GM12865 (cell line): ENCODE measurements at regions not wholly inside any gene's neighbourhood (a gene's known extent, or its start where the extent isn't known, plus 50 kb on each side); places are given as distances from the start of the nearest gene placed in this dataset.

ENCODE experiments used
- DNase-seq: peaks from one replicate; pipeline ENCODE4 v3.0.0; 2010; ENCODE audit warnings: low read depth
- H3K4me3 ChIP-seq: 2 replicates; pipeline ENCODE4 v1.5.1; 2011; ENCODE audit warnings: mild to moderate bottlenecking, low read depth, low read length, control low read depth
- CTCF ChIP-seq: IDR thresholded peaks from 2 replicates; pipeline ENCODE4 v1.5.1; 2011; ENCODE audit warnings: low read length, control low read depth, low read depth, inconsistent platforms; ENCODE audit not compliant: insufficient read depth; ENCODE audit errors: missing control alignments

- no peak for DNase-seq
- TF ChIP-seq CTCF: no peak
- H3K4me3 ChIP-seq: no peak overlapping the region
Measured at GRCh38 chr3:74812756-74813155, 198.3 kb upstream of the CNTN3 start.

GRCh38 chr3:74808506-74809275, 194.2 kb upstream of the CNTN3 start:
- TF ChIP-seq CTCF: no peak
- no peak overlapping the region for H3K4me3 ChIP-seq
- DNase-seq: no peak

GRCh38 chr3:74801924-74802323, 187.5 kb upstream of the CNTN3 start:
- no peak for TF ChIP-seq CTCF
- H3K4me3 ChIP-seq: no peak overlapping the region
- DNase-seq: no peak

GRCh38 chr3:74789111-74789510, 174.7 kb upstream of the CNTN3 start:
- no peak overlapping the region for H3K4me3 ChIP-seq
- TF ChIP-seq CTCF: no peak
- no peak for DNase-seq

GRCh38 chr3:74787011-74787410, 172.6 kb upstream of the CNTN3 start:
- DNase-seq: no peak
- H3K4me3 ChIP-seq: no peak overlapping the region
- TF ChIP-seq CTCF: no peak

- no peak for TF ChIP-seq CTCF
- no peak overlapping the region for H3K4me3 ChIP-seq
- DNase-seq: no peak
Measured at GRCh38 chr3:74771401-74771800, 156.9 kb upstream of the CNTN3 start.

- DNase-seq: no peak
- H3K4me3 ChIP-seq: no peak overlapping the region
- TF ChIP-seq CTCF: no peak
Measured at GRCh38 chr3:74768010-74768409, 153.6 kb upstream of the CNTN3 start.
